ENCODE measurements at regions not wholly inside any gene's neighbourhood (a gene's known extent, or its start where the extent isn't known, plus 50 kb on each side); places are given as distances from the start of the nearest gene placed in this dataset.

GRCh38 chr2:15719566-15720313 is 128.1 kb downstream of the DDX1 start:
- DNase-seq (ENCODE audit: low spot score) = no peak

GRCh38 chr2:15720561-15721307 is 129.1 kb downstream of the DDX1 start:
- DNase-seq (ENCODE audit: low spot score) = no peak

DNA sequence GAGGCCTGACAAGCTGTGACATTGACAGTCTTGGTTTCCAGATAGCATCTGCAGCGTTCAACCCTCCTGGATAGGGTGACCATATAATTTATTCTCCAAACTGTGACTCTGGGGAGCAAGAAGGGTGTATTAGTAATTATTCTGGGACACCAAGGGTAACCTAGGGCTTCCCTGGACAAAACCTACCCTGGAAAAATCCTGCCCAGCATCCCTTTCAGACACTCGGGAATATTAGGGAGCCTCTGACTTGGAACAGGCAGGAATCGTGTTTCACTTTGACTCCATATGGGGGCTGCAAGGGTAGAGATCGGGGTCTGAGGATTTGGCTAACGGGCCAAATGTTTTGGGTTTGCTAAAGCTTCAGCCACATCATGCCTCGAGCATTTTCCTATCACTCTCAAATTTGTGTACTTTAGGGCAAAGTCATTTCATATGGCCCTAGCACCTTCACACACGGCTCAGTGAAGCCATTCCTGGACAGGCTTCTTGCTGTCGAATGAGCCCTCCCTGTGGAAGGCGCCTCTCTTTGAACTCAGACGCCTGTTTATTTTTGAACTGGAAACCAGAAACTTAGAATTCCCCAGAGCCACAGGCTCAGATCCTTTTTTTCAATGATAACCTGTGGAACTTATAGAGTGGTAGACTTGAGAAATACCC is 129.9 kb downstream of the DDX1 start:
- DNase-seq (ENCODE audit: low spot score) = no peak

DNA sequence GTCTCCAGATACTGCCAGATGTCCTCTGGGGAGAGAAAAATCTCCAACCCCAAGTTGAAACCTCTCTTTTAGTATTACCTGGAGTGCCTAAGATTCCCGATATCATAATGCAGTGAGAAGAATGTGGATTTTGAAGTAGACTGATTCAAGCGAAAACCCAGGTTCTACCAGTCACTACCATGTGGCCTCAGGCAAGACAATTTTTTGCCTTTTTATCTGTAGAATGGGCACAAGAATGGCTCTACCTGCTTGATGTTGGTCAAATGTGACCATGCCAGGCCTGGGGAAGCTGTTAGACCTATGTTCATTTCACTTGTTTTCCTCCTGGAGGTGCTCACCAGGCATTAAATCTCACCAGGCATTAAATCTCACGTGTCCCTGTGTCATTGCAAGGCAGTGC is 131.3 kb downstream of the DDX1 start:
- DNase-seq (ENCODE audit: low spot score) = no peak

DNA sequence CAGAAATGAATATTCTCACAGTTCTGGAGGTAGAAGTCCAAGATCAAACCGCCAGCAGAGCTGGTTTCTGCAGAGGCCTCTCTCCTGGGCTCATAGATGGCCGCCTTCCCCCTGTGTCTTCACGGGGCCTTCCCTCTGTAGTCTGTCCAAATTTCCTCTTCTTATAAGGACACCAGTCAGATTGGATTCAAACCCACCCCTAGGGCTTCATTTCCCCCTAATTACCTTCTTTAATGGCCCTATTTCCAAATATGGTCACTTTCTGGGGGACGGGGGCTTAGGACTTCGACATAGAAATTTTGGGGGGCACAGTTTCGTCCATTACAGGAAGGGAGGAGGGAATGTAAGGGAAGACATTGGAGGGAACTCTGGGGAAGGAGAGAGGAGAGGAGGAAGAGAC is 132.6 kb downstream of the DDX1 start:
- no peak for DNase-seq (ENCODE audit: low spot score)

- no peak for DNase-seq (ENCODE audit: low spot score)
These were observed 133.6 kb downstream of the DDX1 start for GRCh38 chr2:15725101-15725781.

DNA sequence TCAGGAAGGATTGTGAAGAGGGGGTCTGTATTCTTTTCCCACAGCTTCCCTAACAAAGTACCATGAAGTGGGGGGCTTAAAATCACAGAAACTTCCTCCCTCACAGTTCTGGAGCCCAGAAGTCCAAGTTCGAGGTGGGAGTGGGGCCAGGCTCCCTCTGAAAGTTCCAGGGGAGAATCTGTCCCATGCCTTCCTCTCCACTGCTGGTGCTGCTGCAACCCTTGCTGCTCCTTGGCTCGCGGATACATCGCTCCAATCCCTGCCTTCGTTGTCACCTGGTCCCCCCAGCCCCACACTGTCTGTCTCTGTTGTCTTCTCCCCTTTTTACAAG is 134.1 kb downstream of the DDX1 start:
- DNase-seq (ENCODE audit: low spot score) = no peak

GRCh38 chr2:15726321-15727057 is 134.8 kb downstream of the DDX1 start:
- no peak for DNase-seq (ENCODE audit: low spot score)

- no peak for DNase-seq (ENCODE audit: low spot score)
These were observed 136.0 kb downstream of the DDX1 start for GRCh38 chr2:15727396-15728244.

GRCh38 chr2:15728245-15728938 is 136.7 kb downstream of the DDX1 start:
- no peak for DNase-seq (ENCODE audit: low spot score)

- DNase-seq (ENCODE audit: low spot score) = no peak
These were observed 137.3 kb downstream of the DDX1 start for GRCh38 chr2:15729001-15729400.

- no peak for DNase-seq (ENCODE audit: low spot score)
These were observed 138.3 kb downstream of the DDX1 start for GRCh38 chr2:15729709-15730544.

GRCh38 chr2:15730545-15731212 is 139.0 kb downstream of the DDX1 start:
- DNase-seq (ENCODE audit: low spot score) = no peak

DNA sequence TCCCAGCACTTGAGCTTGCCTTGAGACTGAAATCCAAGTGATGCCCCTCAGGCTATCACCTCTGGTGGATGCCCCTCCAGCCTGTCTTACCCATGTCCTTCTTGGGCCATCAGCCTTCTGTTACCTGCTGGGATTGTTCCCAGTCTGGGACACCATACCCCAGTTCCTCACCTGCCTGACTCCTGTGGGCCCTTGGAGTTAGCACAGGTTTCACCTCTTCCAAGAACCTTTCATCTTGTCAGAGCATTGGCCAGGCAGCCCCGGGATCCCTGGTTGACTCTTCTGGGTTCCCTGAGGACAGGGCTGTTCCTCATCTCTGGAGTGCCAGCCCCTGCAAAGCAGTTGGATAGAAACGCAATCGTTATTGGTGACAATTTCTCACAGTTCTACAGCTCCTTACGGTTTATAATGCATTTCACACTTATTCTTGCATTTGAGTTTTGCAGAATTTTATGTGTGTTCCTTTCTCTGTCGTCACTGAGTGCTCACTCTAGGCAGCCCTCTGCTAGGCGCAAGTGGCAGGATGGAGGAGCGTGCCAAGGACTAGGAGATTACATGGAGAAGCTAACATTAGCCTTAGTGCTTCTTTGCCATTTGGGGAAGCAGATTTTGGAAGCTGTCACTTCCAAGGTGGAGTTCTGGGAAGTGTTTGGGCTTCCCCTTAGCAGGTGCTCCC is 139.7 kb downstream of the DDX1 start:
- no peak for DNase-seq (ENCODE audit: low spot score)

- DNase-seq (ENCODE audit: low spot score) = no peak
These were observed 140.2 kb downstream of the DDX1 start for GRCh38 chr2:15731889-15732271.

GRCh38 chr2:15732341-15733077 is 140.8 kb downstream of the DDX1 start:
- no peak for DNase-seq (ENCODE audit: low spot score)

DNA sequence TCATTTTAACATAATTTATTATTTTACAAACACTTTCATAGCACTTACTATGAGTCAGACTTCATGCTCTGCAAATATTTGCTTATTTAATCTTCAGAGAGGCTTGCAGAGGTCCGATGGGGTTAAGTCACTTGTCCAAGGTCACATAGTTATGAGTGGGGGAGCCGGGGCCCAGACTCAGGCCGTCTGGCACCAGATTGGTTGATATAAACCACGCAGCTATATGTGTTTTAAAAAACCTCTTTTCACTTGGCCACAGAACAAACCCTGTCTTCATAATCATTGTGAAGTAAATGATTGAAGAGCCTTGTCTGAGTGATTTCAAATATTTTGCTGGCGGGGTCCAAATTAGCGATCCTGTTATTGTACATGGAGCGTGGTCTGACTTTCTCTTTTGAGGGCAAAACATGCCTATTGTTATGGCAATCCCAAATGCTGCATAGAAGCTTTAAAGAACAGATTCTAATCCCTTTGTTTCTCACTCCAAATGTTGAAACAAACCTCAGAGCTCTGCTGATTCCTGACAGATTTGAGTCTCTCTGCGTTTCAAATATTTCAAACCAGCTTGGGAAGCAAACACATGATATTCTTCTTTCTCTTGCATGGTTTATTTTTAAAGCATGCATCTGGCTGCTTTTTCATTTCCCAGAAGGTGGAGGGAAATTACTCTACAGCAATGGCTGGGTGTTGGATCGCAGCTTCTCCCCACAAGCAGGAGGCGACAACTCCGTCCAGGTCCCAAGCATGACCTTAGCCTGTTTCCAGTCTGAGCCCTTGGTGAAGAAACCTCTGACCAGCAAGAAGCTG is 142.4 kb downstream of the DDX1 start:
- DNase-seq (ENCODE audit: low spot score) = no peak

Measured in ecto neural progenitor cell (in vitro differentiated cells).